GM12878 (cell line): ENCODE measurements at regions not wholly inside any gene's neighbourhood (a gene's known extent, or its start where the extent isn't known, plus 50 kb on each side); places are given as distances from the start of the nearest gene placed in this dataset.

Experiments
- ATAC-seq: fragments of 200-7000 bp; cut with Tn5 transposase; 3 replicates; pipeline ENCODE4 v1.9.1; 2020; ENCODE audit warnings: mild to moderate bottlenecking, moderate library complexity
- BruUV-seq: library from RNA; stranded (reverse); fragments of 400-500 nt; replicated peaks from 2 replicates; lab custom pipeline; 2021; lab: Mats Ljungman, UMichigan
- CTCF ChIA-PET: fragments of 300-600 bp; sonication (Branson Sonifier 250); formaldehyde crosslinking; extraction: SDS; loops from one replicate; lab custom pipeline; 2021; ENCODE audit warnings: inconsistent platforms; lab: Yijun Ruan, JAX
- POLR2A ChIA-PET: fragments of 350-600 bp; formaldehyde crosslinking; extraction: SDS; loops from one replicate; lab custom pipeline; 2021; ENCODE audit warnings: inconsistent platforms; lab: Charles Lee
- RAD21 ChIA-PET: fragments of 300-600 bp; sonication (Branson Sonifier 250); formaldehyde crosslinking; loops from one replicate; lab custom pipeline; 2023; ENCODE audit warnings: antibody characterized with exemption; ENCODE audit not compliant: unreplicated experiment; lab: Charles Lee
- SMC1A ChIA-PET: fragments of 300-600 bp; sonication (Branson Sonifier 250); formaldehyde crosslinking; loops from one replicate; lab custom pipeline; 2023; ENCODE audit not compliant: unreplicated experiment, uncharacterized antibody; lab: Charles Lee
- DNase-seq: peaks from one replicate; pipeline ENCODE4 v3.0.0-alpha.2; 2011; ENCODE audit warnings: low read depth, low spot score
- FAIRE-seq: peaks from 3 replicates; lab custom pipeline; 2011; peaks lifted over from hg19 to GRCh38; lab: Jason Lieb, UNC
- H2AFZ ChIP-seq: 2 replicates; pipeline ENCODE4 v1.6.0; 2011; ENCODE audit warnings: low read depth, low read length, control low read depth; ENCODE audit not compliant: control insufficient read depth
- H3K27ac ChIP-seq: 2 replicates; pipeline ENCODE4 v1.5.1; 2011; ENCODE audit warnings: control low read depth; ENCODE audit not compliant: control insufficient read depth, insufficient read depth
- H3K27me3 ChIP-seq, 2 experiments: replicated peaks in 1 of 2; 2 replicates each; pipeline versions ENCODE4 v1.6.0 to v1.6.1; 2011; ENCODE audit warnings: low read length in 1 of 2; ENCODE audit not compliant: control insufficient read depth in 2 of 2, insufficient read depth in 2 of 2
- H3K36me3 ChIP-seq, 2 experiments: 2 replicates each; pipeline ENCODE4 v1.5.1; 2011; ENCODE audit warnings: low read length in 1 of 2; ENCODE audit not compliant: control insufficient read depth in 2 of 2, insufficient read depth in 2 of 2
- H3K4me1 ChIP-seq: 2 replicates; pipeline ENCODE4 v1.6.1; 2011; ENCODE audit warnings: mild to moderate bottlenecking, low read length, moderate library complexity, mixed read lengths; ENCODE audit not compliant: control insufficient read depth, insufficient read depth
- H3K4me2 ChIP-seq: 2 replicates; pipeline ENCODE4 v1.6.0; 2011; ENCODE audit warnings: control low read depth; ENCODE audit not compliant: control insufficient read depth, insufficient read depth
- H3K4me3 ChIP-seq: fragments of 200-600 bp; sonication (generic); 2 replicates; pipeline ENCODE4 v1.5.1; 2016
- H3K79me2 ChIP-seq: 2 replicates; pipeline ENCODE4 v1.6.0; 2011; ENCODE audit warnings: low read length; ENCODE audit not compliant: control insufficient read depth, insufficient read depth
- H3K9ac ChIP-seq: 2 replicates; pipeline ENCODE4 v1.8.0; 2011; ENCODE audit warnings: low read length, control low read depth, mixed read lengths; ENCODE audit not compliant: control insufficient read depth, insufficient read depth
- H3K9me3 ChIP-seq: replicated peaks from 3 replicates; pipeline ENCODE4 v1.5.1; 2011; ENCODE audit warnings: mild to moderate bottlenecking, low read length; ENCODE audit not compliant: control insufficient read depth, insufficient read depth
- H4K20me1 ChIP-seq: 2 replicates; pipeline ENCODE4 v1.6.0; 2011; ENCODE audit not compliant: control insufficient read depth, insufficient read depth
- ASH2L ChIP-seq: fragments of 300-600, 200-600 bp; sonication (generic); IDR thresholded peaks from 2 replicates; pipeline ENCODE4 v1.6.1; 2017; ENCODE audit warnings: low read depth, mild to moderate bottlenecking, borderline replicate concordance
- CHD2 ChIP-seq: IDR thresholded peaks from 2 replicates; pipeline ENCODE4 v1.6.1; 2011; ENCODE audit warnings: low read depth, low read length, improper control_type of control experiment, borderline replicate concordance
- FOXM1 ChIP-seq: IDR thresholded peaks from 2 replicates; pipeline ENCODE4 v1.6.1; 2012; ENCODE audit warnings: low read depth, mild to moderate bottlenecking, inconsistent platforms, low read length, moderate library complexity
- MYB ChIP-seq: fragments of 150-350 bp; IDR thresholded peaks from 2 replicates; pipeline ENCODE4 v1.6.1; 2014; ENCODE audit warnings: mild to moderate bottlenecking, low read depth, low read length, borderline replicate concordance
- POLR2A ChIP-seq: IDR thresholded peaks from 2 replicates; pipeline ENCODE4 v1.6.1; 2011; ENCODE audit warnings: low read depth, mild to moderate bottlenecking, low read length
- SMAD5 ChIP-seq: IDR thresholded peaks from 2 replicates; pipeline ENCODE4 v1.6.1; 2016; ENCODE audit warnings: antibody characterized with exemption, low read depth
- SREBF2 ChIP-seq: IDR thresholded peaks from 2 replicates; pipeline ENCODE4 v1.6.1; 2012; ENCODE audit warnings: mild to moderate bottlenecking, low read length
- SUZ12 ChIP-seq: fragments of 200-600 bp; sonication (generic); IDR thresholded peaks from one replicate; pipeline ENCODE4 v1.6.1; 2018; ENCODE audit warnings: antibody characterized with exemption, mild to moderate bottlenecking; ENCODE audit not compliant: unreplicated experiment
- WRNIP1 ChIP-seq: IDR thresholded peaks from 2 replicates; pipeline ENCODE4 v1.6.1; 2011; ENCODE audit warnings: low read depth, low read length, improper control_type of control experiment, borderline replicate concordance
- ZNF622 ChIP-seq: fragments of 450-650 bp; IDR thresholded peaks from 2 replicates; pipeline ENCODE4 v1.6.1; 2017; ENCODE audit warnings: mild to moderate bottlenecking, inconsistent platforms
- ZSCAN29 ChIP-seq: fragments of 450-650 bp; IDR thresholded peaks from 2 replicates; pipeline ENCODE4 v1.6.1; 2017; ENCODE audit warnings: mild to moderate bottlenecking, moderate library complexity
- whole genome bisulfite sequencing: methylation state at CpG from one replicate; pipeline ENCODE4 v1.1.6; 2016; ENCODE audit warnings: low lambda C conversion rate; ENCODE audit not compliant: insufficient replicate concordance, insufficient coverage; ENCODE audit errors: missing lambda C conversion rate; 5-methylcytosine and 5-hydroxymethylcytosine counted together
- in situ Hi-C: fragments of 300-500 bp; cut with MboI; formaldehyde crosslinking; loops from 9 replicates; pipeline ENCODE4 v1.14.3; 2018; ENCODE audit warnings: mixed read lengths
- intact Hi-C: fragments of 100-400 bp; cut with micrococcal nuclease; formaldehyde crosslinking; loops from one replicate; pipeline ENCODE4 v1.14.2; 2022; ENCODE audit not compliant: unreplicated experiment
- TF ChIP-seq, protein P1 (sequence below): IDR thresholded peaks from 2 replicates; pipeline ENCODE4 v1.6.1; 2011; ENCODE audit warnings: mild to moderate bottlenecking, low read depth, low read length, moderate library complexity; ENCODE audit not compliant: insufficient replicate concordance
- TF ChIP-seq, protein P2 (sequence below): IDR thresholded peaks from 2 replicates; pipeline ENCODE4 v1.6.1; 2011; ENCODE audit warnings: low read depth, mild to moderate bottlenecking, low read length, moderate library complexity, borderline replicate concordance; ENCODE audit errors: extremely low read depth

DNA sequence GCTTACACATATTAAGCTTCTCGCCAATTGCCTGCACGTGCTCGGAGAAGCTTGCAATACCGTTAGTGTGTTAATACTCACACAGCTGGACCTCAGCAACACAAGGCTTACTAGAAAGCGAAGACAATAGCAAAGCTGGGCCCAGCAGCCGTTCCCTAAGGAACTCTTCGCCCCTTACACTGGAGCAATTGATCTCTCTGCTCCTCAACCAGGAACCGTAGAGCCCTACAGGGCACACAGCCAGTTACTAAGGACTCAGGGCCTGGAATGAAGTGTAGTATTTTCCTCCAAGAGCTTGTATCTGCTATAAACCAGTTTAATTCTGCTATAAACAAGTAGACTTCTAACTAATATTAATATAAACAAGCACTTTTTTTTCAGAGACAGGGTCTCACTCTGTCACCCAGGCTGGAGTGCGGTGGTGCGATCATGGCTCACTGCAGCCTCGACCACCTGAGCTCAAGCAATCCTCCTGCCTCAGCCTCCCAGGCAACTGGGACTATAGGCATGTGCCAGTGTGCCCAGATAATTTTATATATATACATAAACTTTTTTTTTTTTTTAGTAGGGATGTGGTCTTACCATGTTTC is 67.0 kb upstream of the SIMC1 start:
- no peaks in the 10 kb centered on the region for H3K4me1 ChIP-seq
- no TSS peak for BruUV-seq
- TF ChIP-seq POLR2A: no peak
- no peak for TF ChIP-seq MYB
- no peak for TF ChIP-seq WRNIP1
- TF ChIP-seq, protein P1, sequence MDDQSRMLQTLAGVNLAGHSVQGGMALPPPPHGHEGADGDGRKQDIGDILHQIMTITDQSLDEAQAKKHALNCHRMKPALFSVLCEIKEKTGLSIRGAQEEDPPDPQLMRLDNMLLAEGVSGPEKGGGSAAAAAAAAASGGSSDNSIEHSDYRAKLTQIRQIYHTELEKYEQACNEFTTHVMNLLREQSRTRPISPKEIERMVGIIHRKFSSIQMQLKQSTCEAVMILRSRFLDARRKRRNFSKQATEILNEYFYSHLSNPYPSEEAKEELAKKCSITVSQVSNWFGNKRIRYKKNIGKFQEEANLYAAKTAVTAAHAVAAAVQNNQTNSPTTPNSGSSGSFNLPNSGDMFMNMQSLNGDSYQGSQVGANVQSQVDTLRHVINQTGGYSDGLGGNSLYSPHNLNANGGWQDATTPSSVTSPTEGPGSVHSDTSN: no peak
- TF ChIP-seq SMAD5: no peak
- TF ChIP-seq CHD2: no peak
- TF ChIP-seq SREBF2: no peak
- TF ChIP-seq SUZ12: no peak
- TF ChIP-seq, protein P2, sequence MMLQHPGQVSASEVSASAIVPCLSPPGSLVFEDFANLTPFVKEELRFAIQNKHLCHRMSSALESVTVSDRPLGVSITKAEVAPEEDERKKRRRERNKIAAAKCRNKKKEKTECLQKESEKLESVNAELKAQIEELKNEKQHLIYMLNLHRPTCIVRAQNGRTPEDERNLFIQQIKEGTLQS: no peak
- no peak for TF ChIP-seq ASH2L
- no peak for TF ChIP-seq ZNF622
- no peak for TF ChIP-seq ZSCAN29
- TF ChIP-seq FOXM1: no peak
- H3K79me2 ChIP-seq: no peaks in the 10 kb centered on the region
- CTCF ChIA-PET: no interaction called here
- no peak overlapping the region for H3K27ac ChIP-seq
- H3K9ac ChIP-seq: no peak overlapping the region
- DNase-seq (no peak), ATAC-seq (no peak), FAIRE-seq (no peak)
- in situ Hi-C loops: no loop called here
- no peaks in the 10 kb centered on the region for H3K9me3 ChIP-seq
- H3K4me3 ChIP-seq: no peak overlapping the region
- H2AFZ ChIP-seq: no peak overlapping the region
- intact Hi-C loops: no loop called here
- WGBS: 42% methylated on average over 11 of the region's 11 CpGs
- RAD21 ChIA-PET: no interaction called here
- POLR2A ChIA-PET: no interaction called here
- SMC1A ChIA-PET: no interaction called here
- H4K20me1 ChIP-seq: no peaks in the 10 kb centered on the region
- peaks cover 0 to 3% of the 10 kb centered on the region in 2 experiments; a peak in 2 of 4 replicates for H3K27me3 ChIP-seq
- H3K36me3 ChIP-seq: no peaks in the 10 kb centered on the region
- no peak overlapping the region for H3K4me2 ChIP-seq
